ENCODE measurements at regions not wholly inside any gene's neighbourhood (a gene's known extent, or its start where the extent isn't known, plus 50 kb on each side); places are given as distances from the start of the nearest gene placed in this dataset.

DNA sequence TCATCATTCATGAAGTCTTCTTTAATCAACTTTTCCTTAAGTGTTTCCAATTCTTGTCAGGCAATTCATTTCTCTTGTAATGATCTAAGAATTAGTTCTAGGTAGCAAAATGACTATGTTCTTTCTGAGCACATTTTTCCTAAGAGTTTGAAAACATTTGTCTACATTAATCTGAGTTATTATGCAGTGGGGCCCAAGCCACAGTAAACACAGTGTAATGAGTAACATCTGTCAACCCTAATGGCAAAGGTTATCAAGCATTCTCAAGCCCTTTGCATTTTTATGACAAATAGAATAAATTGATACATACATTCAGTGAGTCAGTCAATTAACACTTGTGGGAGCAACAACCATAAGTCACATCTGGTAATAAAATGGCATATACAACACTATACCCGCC, 106.7 kb upstream of the ZC3H12C start:
- TF ChIP-seq, protein P1, sequence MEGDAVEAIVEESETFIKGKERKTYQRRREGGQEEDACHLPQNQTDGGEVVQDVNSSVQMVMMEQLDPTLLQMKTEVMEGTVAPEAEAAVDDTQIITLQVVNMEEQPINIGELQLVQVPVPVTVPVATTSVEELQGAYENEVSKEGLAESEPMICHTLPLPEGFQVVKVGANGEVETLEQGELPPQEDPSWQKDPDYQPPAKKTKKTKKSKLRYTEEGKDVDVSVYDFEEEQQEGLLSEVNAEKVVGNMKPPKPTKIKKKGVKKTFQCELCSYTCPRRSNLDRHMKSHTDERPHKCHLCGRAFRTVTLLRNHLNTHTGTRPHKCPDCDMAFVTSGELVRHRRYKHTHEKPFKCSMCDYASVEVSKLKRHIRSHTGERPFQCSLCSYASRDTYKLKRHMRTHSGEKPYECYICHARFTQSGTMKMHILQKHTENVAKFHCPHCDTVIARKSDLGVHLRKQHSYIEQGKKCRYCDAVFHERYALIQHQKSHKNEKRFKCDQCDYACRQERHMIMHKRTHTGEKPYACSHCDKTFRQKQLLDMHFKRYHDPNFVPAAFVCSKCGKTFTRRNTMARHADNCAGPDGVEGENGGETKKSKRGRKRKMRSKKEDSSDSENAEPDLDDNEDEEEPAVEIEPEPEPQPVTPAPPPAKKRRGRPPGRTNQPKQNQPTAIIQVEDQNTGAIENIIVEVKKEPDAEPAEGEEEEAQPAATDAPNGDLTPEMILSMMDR (IDR thresholded peaks at IDR 0.05; ENCODE audit: unreplicated experiment), result no peak
- Mint-ChIP-seq H3K27ac (ENCODE audit: low read depth, unreplicated experiment) (no peak overlapping the region), H3K27me3 (ENCODE audit: insufficient read depth, unreplicated experiment) (no peaks in the 10 kb centered on the region), H3K9me3 (ENCODE audit: unreplicated experiment) (no peaks in the 10 kb centered on the region), H3K4me3 (ENCODE audit: unreplicated experiment) (no peak overlapping the region), H3K36me3 (ENCODE audit: insufficient read depth, unreplicated experiment) (no peaks in the 10 kb centered on the region), H3K4me1 (ENCODE audit: insufficient read depth, unreplicated experiment) (no peaks in the 10 kb centered on the region)
- no peak for DNase-seq (ENCODE audit: unreplicated experiment)
- intact Hi-C loops (cut with micrococcal nuclease), result no loop called here
- ChIA-PET CTCF (no interaction called here), POLR2A (no interaction called here)
- BruUV-seq (replicated peaks), result no TSS peak

DNA sequence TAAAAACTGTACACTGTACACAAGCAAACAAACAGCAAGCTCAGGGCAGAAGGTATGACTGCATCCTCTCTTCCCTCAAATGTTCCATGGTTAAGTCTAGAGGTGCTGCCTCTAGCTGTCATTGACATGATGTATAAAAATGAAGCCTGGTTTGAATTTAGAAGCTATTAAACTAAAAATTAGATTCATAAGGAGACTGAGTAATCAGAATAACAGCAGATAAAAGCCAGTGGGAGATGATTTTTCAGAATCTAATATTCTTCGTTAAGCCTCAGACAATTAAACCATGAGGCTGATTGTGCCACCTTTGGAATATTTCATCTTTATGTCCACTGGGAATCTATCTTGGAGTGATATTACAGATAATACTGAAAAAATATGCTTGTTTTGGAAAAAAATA, 101.4 kb upstream of the ZC3H12C start:
- H3K27me3 Mint-ChIP-seq (ENCODE audit: insufficient read depth, unreplicated experiment), result no peaks in the 10 kb centered on the region
- intact Hi-C loops (cut with micrococcal nuclease), result no loop called here
- no peaks in the 10 kb centered on the region for H3K4me1 Mint-ChIP-seq (ENCODE audit: insufficient read depth, unreplicated experiment)
- TF ChIP-seq, protein P1 (IDR thresholded peaks at IDR 0.05; ENCODE audit: unreplicated experiment), result no peak
- no peak overlapping the region for H3K4me3 Mint-ChIP-seq (ENCODE audit: unreplicated experiment)
- POLR2A ChIA-PET, result interaction anchor here (1.0 to 1.5 kb wide), 2 partner anchors 74 to 140 kb away, joined by 3 to 5 read pairs; no protein-coding TSS in a partner anchor
- no TSS peak for BruUV-seq (replicated peaks)
- H3K27ac Mint-ChIP-seq (ENCODE audit: low read depth, unreplicated experiment), result no peak overlapping the region
- CTCF ChIA-PET, result interaction anchor here (1.2 kb wide), 1 partner anchor 173 kb away, joined by 3 read pairs; no protein-coding TSS in a partner anchor
- no peaks in the 10 kb centered on the region for H3K36me3 Mint-ChIP-seq (ENCODE audit: insufficient read depth, unreplicated experiment)
- no peak for DNase-seq (ENCODE audit: unreplicated experiment)
- H3K9me3 Mint-ChIP-seq (ENCODE audit: unreplicated experiment), result no peaks in the 10 kb centered on the region

DNA sequence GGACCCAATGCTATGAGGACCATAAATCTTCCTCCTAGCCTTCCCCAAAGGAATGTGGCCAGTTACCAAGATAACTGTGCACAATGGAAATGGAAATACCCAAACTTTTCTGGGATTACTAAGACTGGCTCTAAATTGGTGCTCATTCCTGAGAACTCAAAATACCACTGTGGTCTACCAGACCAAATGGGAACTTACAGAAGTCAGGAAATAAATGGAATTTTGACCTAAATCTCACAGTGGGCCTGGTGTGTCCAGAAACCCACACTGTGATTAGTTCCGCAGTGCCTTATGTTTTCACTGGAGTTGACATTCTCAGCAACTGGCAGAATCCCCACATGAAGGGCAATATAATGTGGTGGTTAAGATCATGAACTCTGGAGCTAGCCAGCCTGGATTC, 99.4 kb upstream of the ZC3H12C start:
- Mint-ChIP-seq H3K9me3 (ENCODE audit: unreplicated experiment) (no peaks in the 10 kb centered on the region), H3K36me3 (ENCODE audit: insufficient read depth, unreplicated experiment) (no peaks in the 10 kb centered on the region), H3K27ac (ENCODE audit: low read depth, unreplicated experiment) (no peak overlapping the region), H3K27me3 (ENCODE audit: insufficient read depth, unreplicated experiment) (no peaks in the 10 kb centered on the region), H3K4me3 (ENCODE audit: unreplicated experiment) (no peak overlapping the region), H3K4me1 (ENCODE audit: insufficient read depth, unreplicated experiment) (no peaks in the 10 kb centered on the region)
- BruUV-seq (replicated peaks), result no TSS peak
- DNase-seq (ENCODE audit: unreplicated experiment), result no peak
- ChIA-PET POLR2A (interaction anchor here (1.4 kb wide), 1 partner anchor 99 kb away, joined by 4 read pairs; no protein-coding TSS in a partner anchor), CTCF (no interaction called here)
- TF ChIP-seq, protein P1 (IDR thresholded peaks at IDR 0.05; ENCODE audit: unreplicated experiment), result no peak
- intact Hi-C loops (cut with micrococcal nuclease), result no loop called here

DNA sequence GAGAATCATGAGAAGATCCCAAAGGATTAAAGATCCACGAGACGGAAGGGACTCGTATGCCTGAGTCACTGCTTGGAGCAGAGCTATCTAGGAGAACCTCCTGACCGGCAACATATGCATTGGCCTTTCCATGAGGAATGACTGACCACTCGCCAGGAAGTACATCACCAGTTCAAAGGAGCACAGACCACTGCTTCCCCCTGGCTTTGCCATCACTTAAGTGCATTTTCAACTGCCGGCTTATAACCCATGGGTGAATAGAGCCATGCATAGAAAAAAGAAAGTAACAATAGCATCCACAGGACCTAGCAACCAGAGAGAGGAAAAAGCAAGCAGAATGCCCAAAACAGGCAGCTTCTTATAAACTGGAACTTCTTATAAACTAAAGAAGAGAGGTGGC, 98.3 kb upstream of the ZC3H12C start:
- Mint-ChIP-seq H3K36me3 (ENCODE audit: insufficient read depth, unreplicated experiment) (no peaks in the 10 kb centered on the region), H3K4me3 (ENCODE audit: unreplicated experiment) (no peak overlapping the region), H3K9me3 (ENCODE audit: unreplicated experiment) (no peaks in the 10 kb centered on the region), H3K27me3 (ENCODE audit: insufficient read depth, unreplicated experiment) (no peaks in the 10 kb centered on the region), H3K27ac (ENCODE audit: low read depth, unreplicated experiment) (no peak overlapping the region), H3K4me1 (ENCODE audit: insufficient read depth, unreplicated experiment) (peaks cover 3% of the 10 kb centered on the region)
- intact Hi-C loops (cut with micrococcal nuclease), result no loop called here
- TF ChIP-seq, protein P1 (IDR thresholded peaks at IDR 0.05; ENCODE audit: unreplicated experiment), result no peak
- POLR2A ChIA-PET, result no interaction called here
- CTCF ChIA-PET, result no interaction called here
- DNase-seq (ENCODE audit: unreplicated experiment), result no peak
- no TSS peak for BruUV-seq (replicated peaks)
